ENCODE measurements at regions not wholly inside any gene's neighbourhood (a gene's known extent, or its start where the extent isn't known, plus 50 kb on each side); places are given as distances from the start of the nearest gene placed in this dataset.

GRCh38 chr7:13593854-13594253 is 395.6 kb downstream of the ETV1 start:
- POLR2A ChIA-PET, result no interaction called here
- DNase-seq (ENCODE audit: low read depth, low spot score), result no peak
- Histone ChIP-seq H3K79me2 (ENCODE audit: control insufficient read depth, insufficient read depth, low read length) (no peaks in the 10 kb centered on the region), H3K36me3 (ENCODE audit: control insufficient read depth in 2 of 2, extremely low read depth in 1 of 2, insufficient read depth in 2 of 2, low read length in 2 of 2) (no peaks in the 10 kb centered on the region), H3K4me3 (replicated peaks in 1 of 3; ENCODE audit: insufficient read depth in 1 of 3, low read depth in 1 of 3, low read length in 3 of 3) (no peak overlapping the region), H3K27ac (ENCODE audit: insufficient read depth, low read depth, low read length) (no peak overlapping the region), H2AFZ (ENCODE audit: low read depth, low read length) (no peak overlapping the region), H3K9ac (replicated peaks; ENCODE audit: extremely low read depth, insufficient read depth, low read length) (no peak overlapping the region), H4K20me1 (replicated peaks; ENCODE audit: control insufficient read depth, extremely low read depth, insufficient read depth, low read length) (no peaks in the 10 kb centered on the region), H3K27me3 (ENCODE audit: control insufficient read depth in 2 of 2, insufficient read depth in 2 of 2, low read length in 2 of 2) (no peaks in the 10 kb centered on the region), H3K4me1 (ENCODE audit: control insufficient read depth, extremely low read depth, insufficient read depth, low read length) (no peaks in the 10 kb centered on the region), H3K4me2 (ENCODE audit: insufficient read depth, low read length) (no peak overlapping the region), H3K9me3 (replicated peaks; ENCODE audit: control insufficient read depth, insufficient read depth, low read length) (no peaks in the 10 kb centered on the region), H3K9me1 (replicated peaks; ENCODE audit: control insufficient read depth, extremely low read depth, insufficient read depth, low read length) (no peaks in the 10 kb centered on the region)
- dilution Hi-C loops (cut with MboI; ENCODE audit: extremely low pct_ligation_motif_present, low sequenced_read_pairs), result no loop called here
- no peak for FAIRE-seq
- intact Hi-C loops (cut with micrococcal nuclease), result no loop called here
- TF ChIP-seq GATA2 (IDR thresholded peaks at IDR 0.05; ENCODE audit: insufficient read depth, insufficient read length, low read depth, low read length) (no peak), POLR2AphosphoS5 (IDR thresholded peaks at IDR 0.05; ENCODE audit: insufficient read depth, low read depth, low read length) (no peak), POLR2A (IDR thresholded peaks at IDR 0.05; ENCODE audit: low read depth, low read length) (no peak), CTCF (IDR thresholded peaks at IDR 0.05; ENCODE audit: extremely low read depth in 1 of 2, insufficient read depth in 1 of 2, low read depth in 1 of 2, low read length in 2 of 2) (no peak), FOS (IDR thresholded peaks at IDR 0.05; ENCODE audit: borderline replicate concordance, insufficient read depth, low read length) (no peak), JUN (IDR thresholded peaks at IDR 0.05; ENCODE audit: borderline replicate concordance, insufficient read depth, insufficient read length, low read depth) (no peak), MAX (IDR thresholded peaks at IDR 0.05; ENCODE audit: insufficient read depth, insufficient read length) (no peak), MYC (IDR thresholded peaks at IDR 0.05; ENCODE audit: low read depth, low read length) (no peak)
- CTCF ChIA-PET, result interaction anchor here (0.6 kb wide), 1 partner anchor 268 kb away, joined by 4 read pairs; no protein-coding TSS in a partner anchor
- no TSS peak for BruUV-seq (replicated peaks)

Measured in endothelial cell of umbilical vein (primary cell).